ENCODE measurements at regions not wholly inside any gene's neighbourhood (a gene's known extent, or its start where the extent isn't known, plus 50 kb on each side); places are given as distances from the start of the nearest gene placed in this dataset.

DNA sequence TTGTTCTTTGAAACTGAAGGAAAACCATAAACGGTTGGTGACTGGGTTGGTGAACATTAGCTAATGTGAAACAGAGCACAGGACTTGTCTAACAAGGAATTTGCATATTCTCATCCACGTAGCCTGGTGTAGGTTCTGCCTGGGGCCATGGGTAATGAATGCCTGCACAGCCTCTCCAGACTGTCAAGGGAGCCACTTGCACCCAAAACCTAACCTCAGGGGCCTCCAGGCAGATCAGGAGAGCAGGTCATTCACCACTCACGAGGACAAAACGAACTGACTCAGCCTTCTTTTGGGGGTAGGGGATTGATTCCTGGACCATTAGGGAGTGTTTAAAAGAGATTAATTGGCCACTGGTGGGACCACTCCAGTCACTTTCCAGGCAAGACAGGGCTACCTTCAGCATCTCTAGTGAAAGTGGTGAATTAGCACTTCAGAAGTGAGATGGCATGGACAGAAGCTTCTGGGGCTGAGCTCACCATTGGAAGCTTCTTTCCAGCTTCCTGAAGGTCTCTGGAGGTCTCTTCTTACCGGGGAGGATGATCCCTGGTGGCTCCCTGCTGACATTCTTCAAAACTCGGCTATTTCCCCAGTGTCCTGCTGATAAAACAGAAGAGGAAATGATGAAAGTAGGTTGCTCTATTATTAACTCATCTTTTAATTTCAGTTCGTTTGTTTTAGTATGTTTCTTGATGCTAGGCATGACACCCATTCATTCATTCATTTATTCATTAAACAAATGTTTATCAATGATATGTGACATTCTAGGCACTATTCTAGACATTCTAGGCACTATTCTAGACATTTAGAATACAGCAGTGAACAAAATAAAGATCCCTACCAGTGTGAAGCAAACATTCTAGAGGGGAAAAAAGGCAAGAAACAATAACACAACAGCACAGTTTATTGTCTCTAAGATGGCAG is 104.5 kb upstream of the LNX1 start:
- H3K4me3 ChIP-seq = no peak overlapping the region
- no peak overlapping the region for H2AFZ ChIP-seq
- H3K79me2 ChIP-seq (replicated peaks; ENCODE audit: insufficient read depth) = no peaks in the 10 kb centered on the region
- no peak overlapping the region for H3K4me3 Mint-ChIP-seq
- peaks cover 4% of the 10 kb centered on the region for H3K4me1 Mint-ChIP-seq
- H3K36me3 Mint-ChIP-seq (ENCODE audit: low read depth) = no peaks in the 10 kb centered on the region
- ATAC-seq (no peak), DNase-seq (ENCODE audit: low spot score) (no peak)
- no peak overlapping the region for H3K27ac Mint-ChIP-seq
- H3K9me2 ChIP-seq (ENCODE audit: insufficient read depth) = peaks cover 13% of the 10 kb centered on the region
- H3F3A ChIP-seq (replicated peaks; ENCODE audit: low read depth) = no peaks in the 10 kb centered on the region
- no peaks in the 10 kb centered on the region for H4K20me1 ChIP-seq (replicated peaks; ENCODE audit: insufficient read depth)
- no peak for TF ChIP-seq EZH2phosphoT487 (IDR thresholded peaks at IDR 0.05; ENCODE audit: unreplicated experiment)
- TF ChIP-seq CREB1 (CRISPR knock-in tag; IDR thresholded peaks at IDR 0.05; ENCODE audit: low read depth) = no peak
- TF ChIP-seq ZNF331 (CRISPR knock-in tag; IDR thresholded peaks at IDR 0.05; ENCODE audit: low read depth) = no peak
- no peak for TF ChIP-seq POLR2AphosphoS5 (IDR thresholded peaks at IDR 0.05; ENCODE audit: low read depth)
- no peak for TF ChIP-seq NANOG (IDR thresholded peaks at IDR 0.05; ENCODE audit: borderline replicate concordance)
- TF ChIP-seq, protein P1, sequence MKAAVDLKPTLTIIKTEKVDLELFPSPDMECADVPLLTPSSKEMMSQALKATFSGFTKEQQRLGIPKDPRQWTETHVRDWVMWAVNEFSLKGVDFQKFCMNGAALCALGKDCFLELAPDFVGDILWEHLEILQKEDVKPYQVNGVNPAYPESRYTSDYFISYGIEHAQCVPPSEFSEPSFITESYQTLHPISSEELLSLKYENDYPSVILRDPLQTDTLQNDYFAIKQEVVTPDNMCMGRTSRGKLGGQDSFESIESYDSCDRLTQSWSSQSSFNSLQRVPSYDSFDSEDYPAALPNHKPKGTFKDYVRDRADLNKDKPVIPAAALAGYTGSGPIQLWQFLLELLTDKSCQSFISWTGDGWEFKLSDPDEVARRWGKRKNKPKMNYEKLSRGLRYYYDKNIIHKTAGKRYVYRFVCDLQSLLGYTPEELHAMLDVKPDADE (IDR thresholded peaks at IDR 0.05) = no peak
- no peak for TF ChIP-seq JUNB (IDR thresholded peaks at IDR 0.05; ENCODE audit: unreplicated experiment)
- no peaks in the 10 kb centered on the region for H3K27me3 ChIP-seq (ENCODE audit: insufficient read depth)
- no peaks in the 10 kb centered on the region for H3K4me1 ChIP-seq (ENCODE audit: insufficient read depth)
- H3K9me3 Mint-ChIP-seq = no peaks in the 10 kb centered on the region
- H3K36me3 ChIP-seq (ENCODE audit: insufficient read depth) = no peaks in the 10 kb centered on the region
- no peak overlapping the region for H3K27ac ChIP-seq (ENCODE audit: low read depth)
- H3K4me2 ChIP-seq = no peak overlapping the region
- H3K27me3 Mint-ChIP-seq (ENCODE audit: insufficient read depth, low read depth, poor library complexity) = peaks cover 2% of the 10 kb centered on the region

DNA sequence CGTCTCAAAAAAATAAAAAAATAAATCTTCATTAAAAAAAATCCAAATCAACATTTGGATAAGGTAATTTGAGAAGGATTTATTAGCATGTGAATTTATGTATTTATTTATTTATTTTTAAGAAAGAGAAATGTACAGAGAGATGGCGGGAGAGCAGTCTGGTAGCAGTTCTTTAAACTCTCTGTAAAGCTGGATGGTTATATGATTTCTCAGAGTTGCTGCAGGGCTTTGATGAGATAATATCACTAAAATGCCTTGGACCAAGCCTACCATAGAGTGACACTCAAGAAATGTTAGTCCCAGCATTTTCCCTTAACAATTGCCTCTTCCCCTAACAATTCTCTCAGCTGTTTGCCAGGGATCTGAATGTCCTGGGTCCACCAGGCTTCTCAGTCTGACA is 103.4 kb upstream of the LNX1 start:
- Histone ChIP-seq H3K4me2 (no peak overlapping the region), H3K36me3 (ENCODE audit: insufficient read depth) (no peaks in the 10 kb centered on the region), H3K4me3 (no peak overlapping the region), H3K27ac (ENCODE audit: low read depth) (no peak overlapping the region), H3K27me3 (ENCODE audit: insufficient read depth) (no peaks in the 10 kb centered on the region), H3K4me1 (ENCODE audit: insufficient read depth) (no peaks in the 10 kb centered on the region), H2AFZ (no peak overlapping the region), H4K20me1 (replicated peaks; ENCODE audit: insufficient read depth) (no peaks in the 10 kb centered on the region), H3K9me2 (ENCODE audit: insufficient read depth) (peaks cover 14% of the 10 kb centered on the region), H3F3A (replicated peaks; ENCODE audit: low read depth) (no peaks in the 10 kb centered on the region), H3K79me2 (replicated peaks; ENCODE audit: insufficient read depth) (no peaks in the 10 kb centered on the region)
- TF ChIP-seq, protein P1 (IDR thresholded peaks at IDR 0.05) = no peak
- no peak for TF ChIP-seq JUNB (IDR thresholded peaks at IDR 0.05; ENCODE audit: unreplicated experiment)
- no peaks in the 10 kb centered on the region for H3K36me3 Mint-ChIP-seq (ENCODE audit: low read depth)
- H3K27me3 Mint-ChIP-seq (ENCODE audit: insufficient read depth, low read depth, poor library complexity) = peaks cover 3% of the 10 kb centered on the region
- ATAC-seq (no peak), DNase-seq (ENCODE audit: low spot score) (no peak)
- H3K9me3 Mint-ChIP-seq = no peaks in the 10 kb centered on the region
- no peak overlapping the region for H3K27ac Mint-ChIP-seq
- H3K4me1 Mint-ChIP-seq = peaks cover 4% of the 10 kb centered on the region
- no peak overlapping the region for H3K4me3 Mint-ChIP-seq

All from GM23338 (cell line).